ENCODE measurements at regions not wholly inside any gene's neighbourhood (a gene's known extent, or its start where the extent isn't known, plus 50 kb on each side); places are given as distances from the start of the nearest gene placed in this dataset.
A peak's percentile ranks its signal among the peaks of the same experiment; 100 is the strongest.

DNA sequence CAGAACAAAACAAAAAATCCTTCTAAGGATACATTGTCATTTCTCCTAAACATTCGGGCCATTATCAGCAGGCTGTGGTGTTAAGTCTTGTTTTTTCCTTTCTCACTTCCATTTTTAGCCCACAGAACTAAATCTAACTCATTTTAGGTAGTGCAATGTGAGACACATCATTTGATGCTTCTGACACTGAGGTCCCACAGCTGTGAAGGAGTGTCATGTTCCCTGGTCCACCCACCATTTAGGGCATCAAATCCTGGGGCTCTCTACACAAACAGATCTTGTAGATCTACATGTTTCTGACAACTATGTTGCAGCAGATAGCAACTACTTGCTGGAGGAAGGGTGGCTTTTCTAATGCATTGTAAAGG, 232.5 kb upstream of the IGFBP3 start:
- DNase-seq (ENCODE audit: low read depth), result no peak

DNA sequence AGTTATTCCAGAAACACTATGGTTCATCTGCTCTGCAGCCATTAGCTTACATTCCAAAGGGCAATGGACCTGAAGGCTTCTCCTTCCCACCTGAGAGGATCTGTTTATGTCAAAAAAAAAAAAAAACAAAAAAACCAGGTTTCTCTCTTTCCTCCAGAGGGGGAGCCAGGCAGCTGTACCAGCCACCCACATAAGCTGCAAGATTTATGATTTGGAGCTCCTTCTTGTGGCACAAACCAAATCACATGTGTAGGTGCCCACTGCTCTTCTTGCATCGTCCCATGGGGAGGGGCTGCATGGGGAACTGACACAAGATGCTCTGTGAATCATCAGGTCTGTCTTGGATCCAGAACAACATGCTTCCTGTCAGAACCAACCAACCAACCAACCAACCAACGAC, 231.6 kb upstream of the IGFBP3 start:
- no peak overlapping the region for H3K4me3 ChIP-seq (ENCODE audit: low read depth, low read length)
- TF ChIP-seq, protein P1, sequence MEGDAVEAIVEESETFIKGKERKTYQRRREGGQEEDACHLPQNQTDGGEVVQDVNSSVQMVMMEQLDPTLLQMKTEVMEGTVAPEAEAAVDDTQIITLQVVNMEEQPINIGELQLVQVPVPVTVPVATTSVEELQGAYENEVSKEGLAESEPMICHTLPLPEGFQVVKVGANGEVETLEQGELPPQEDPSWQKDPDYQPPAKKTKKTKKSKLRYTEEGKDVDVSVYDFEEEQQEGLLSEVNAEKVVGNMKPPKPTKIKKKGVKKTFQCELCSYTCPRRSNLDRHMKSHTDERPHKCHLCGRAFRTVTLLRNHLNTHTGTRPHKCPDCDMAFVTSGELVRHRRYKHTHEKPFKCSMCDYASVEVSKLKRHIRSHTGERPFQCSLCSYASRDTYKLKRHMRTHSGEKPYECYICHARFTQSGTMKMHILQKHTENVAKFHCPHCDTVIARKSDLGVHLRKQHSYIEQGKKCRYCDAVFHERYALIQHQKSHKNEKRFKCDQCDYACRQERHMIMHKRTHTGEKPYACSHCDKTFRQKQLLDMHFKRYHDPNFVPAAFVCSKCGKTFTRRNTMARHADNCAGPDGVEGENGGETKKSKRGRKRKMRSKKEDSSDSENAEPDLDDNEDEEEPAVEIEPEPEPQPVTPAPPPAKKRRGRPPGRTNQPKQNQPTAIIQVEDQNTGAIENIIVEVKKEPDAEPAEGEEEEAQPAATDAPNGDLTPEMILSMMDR (conservative IDR thresholded peaks at IDR 0.05; ENCODE audit: low read depth, low read length), result peak; percentile 35
- no peak for DNase-seq (ENCODE audit: low read depth)

More for the DNA sequence above, 232.5 kb upstream of the IGFBP3 start:
- no peak overlapping the region for H3K4me3 ChIP-seq (ENCODE audit: low read depth, low read length)
- TF ChIP-seq, protein P1 (conservative IDR thresholded peaks at IDR 0.05; ENCODE audit: low read depth, low read length), result no peak

DNA sequence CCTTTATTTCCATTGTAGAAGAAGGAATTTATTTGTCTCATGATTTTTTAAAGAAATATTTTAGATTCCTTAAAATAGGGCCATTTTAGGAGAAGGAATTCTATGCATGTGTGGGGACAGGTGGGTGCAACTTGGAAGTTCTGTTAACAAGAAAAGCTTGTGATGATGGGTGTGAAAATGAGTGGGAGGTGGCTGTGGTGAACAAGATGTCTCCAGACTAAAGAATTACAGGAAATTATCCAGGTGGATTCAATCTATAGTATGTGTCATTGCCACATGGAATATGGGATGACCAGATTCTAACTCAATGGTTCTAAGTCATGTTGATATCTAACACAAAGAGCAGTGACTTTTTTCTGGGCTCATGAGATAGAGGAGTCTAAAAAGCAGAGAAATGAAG, 229.6 kb upstream of the IGFBP3 start:
- DNase-seq (ENCODE audit: low read depth), result no peak
- no peak overlapping the region for H3K4me3 ChIP-seq (ENCODE audit: low read depth, low read length)
- TF ChIP-seq, protein P1 (conservative IDR thresholded peaks at IDR 0.05; ENCODE audit: low read depth, low read length), result no peak

DNA sequence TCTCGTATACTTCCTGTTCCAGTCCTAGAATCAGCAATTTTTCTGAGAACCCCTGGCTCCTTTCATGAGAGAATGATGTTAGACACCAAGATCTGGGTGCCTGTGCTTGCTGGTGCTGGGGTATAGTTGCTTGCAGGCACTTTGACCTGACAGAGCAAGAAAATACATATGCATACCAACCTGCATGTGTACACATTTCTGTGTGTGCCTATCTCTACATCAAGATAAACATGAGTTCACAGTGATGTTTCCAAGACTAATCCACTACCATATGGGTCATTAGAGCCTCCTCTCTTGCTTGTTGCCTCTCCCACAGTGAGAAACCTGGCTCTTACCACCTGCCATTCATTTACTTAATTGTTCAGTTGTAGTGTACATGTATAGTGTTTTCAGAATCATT, 229.1 kb upstream of the IGFBP3 start:
- TF ChIP-seq, protein P1 (conservative IDR thresholded peaks at IDR 0.05; ENCODE audit: low read depth, low read length), result no peak
- no peak overlapping the region for H3K4me3 ChIP-seq (ENCODE audit: low read depth, low read length)
- no peak for DNase-seq (ENCODE audit: low read depth)

DNA sequence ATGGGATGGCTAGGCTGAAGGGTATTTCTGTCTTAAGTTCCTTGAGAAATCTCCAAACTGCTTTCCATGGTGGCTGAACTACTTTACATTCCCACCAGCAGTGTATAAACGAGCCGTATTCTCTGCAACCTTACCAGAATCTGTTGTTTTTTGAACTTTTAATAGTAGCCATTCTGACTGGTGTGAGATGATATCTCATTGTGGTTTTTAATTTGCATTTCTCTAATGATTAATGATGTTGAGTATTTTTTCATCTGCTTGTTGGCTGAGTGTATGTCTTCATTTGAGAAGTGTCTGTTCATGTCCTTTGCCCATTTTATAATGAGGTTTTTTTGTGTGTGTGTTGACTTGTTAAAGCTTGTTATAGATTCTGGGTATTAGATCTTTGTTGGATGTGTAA, 226.8 kb upstream of the IGFBP3 start:
- DNase-seq (ENCODE audit: low read depth), result no peak
- H3K4me3 ChIP-seq (ENCODE audit: low read depth, low read length), result no peak overlapping the region
- TF ChIP-seq, protein P1 (conservative IDR thresholded peaks at IDR 0.05; ENCODE audit: low read depth, low read length), result no peak

DNA sequence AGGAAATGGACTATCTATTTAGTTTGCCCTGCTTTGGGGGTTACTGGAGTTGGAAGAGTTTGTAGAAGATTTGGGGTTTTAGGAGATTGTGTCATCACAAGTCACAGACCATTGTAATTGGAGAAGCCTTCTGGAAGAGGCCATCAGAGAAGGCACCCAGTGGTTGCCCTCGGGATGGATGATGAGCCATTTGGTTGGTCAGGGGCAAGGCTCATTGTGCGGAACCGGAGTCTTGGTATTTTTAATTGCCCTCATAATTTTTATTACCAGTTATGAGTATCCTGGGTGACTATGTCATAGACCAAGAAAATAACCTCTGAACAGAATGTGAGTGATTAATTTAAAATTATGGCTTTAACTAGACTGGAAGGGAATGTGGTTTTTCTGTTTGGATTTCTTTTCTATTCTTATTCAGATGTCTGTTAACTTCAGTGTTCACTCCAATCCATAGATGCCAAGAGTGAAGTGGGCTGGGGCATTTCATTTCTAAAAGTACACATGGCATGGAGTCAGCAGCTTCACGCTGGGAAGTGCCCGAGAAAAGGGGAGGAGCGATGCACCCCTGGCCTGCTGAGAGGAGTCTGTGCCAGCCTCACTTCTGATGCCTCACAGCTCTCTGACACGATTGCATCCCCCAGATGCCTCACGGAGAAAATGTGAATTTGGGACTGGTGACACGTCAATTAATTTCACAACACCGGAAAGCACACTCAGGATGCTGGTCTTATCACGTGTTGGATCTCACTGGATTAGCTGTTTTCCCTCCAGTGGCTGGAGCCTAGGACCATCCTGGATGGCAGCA, 225.6 kb upstream of the IGFBP3 start:
- H3K4me3 ChIP-seq (ENCODE audit: low read depth, low read length), result no peak overlapping the region
- TF ChIP-seq, protein P1 (conservative IDR thresholded peaks at IDR 0.05; ENCODE audit: low read depth, low read length), result no peak
- peak; percentile 37 for DNase-seq (ENCODE audit: low read depth)

DNA sequence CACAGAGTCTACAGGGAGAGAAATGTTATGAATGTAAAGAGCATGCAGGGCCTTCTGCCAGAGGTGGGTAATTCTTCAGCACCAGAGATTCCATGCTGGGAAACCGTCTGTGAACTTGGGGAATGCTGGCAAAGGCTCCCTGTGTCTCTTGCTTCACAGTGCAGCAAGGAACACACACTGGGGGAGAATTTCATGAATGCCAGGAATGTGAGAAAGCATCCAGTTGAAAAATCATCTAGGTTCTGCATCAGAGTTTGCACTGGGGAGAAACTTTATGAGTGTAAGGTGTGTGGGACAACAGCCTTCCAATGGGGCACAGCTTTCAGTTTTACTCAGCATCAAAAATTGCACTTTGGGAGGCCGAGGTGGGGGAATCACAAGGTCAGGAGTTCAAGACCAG, 224.3 kb upstream of the IGFBP3 start:
- H3K4me3 ChIP-seq (ENCODE audit: low read depth, low read length), result no peak overlapping the region
- DNase-seq (ENCODE audit: low read depth), result peak; percentile 98
- TF ChIP-seq, protein P1 (conservative IDR thresholded peaks at IDR 0.05; ENCODE audit: low read depth, low read length), result no peak
